ENCODE measurements at regions not wholly inside any gene's neighbourhood (a gene's known extent, or its start where the extent isn't known, plus 50 kb on each side); places are given as distances from the start of the nearest gene placed in this dataset.
A peak's percentile ranks its signal among the peaks of the same experiment; 100 is the strongest.
"Not testable (repeated sequence)": the region's sequence is repeated elsewhere in the genome, so short reads cannot be mapped to it uniquely, and the experiment has no call there.

GRCh38 chr3:117848606-117849005 lies 1139.0 kb downstream of the TUSC7 start:
- no peak for TF ChIP-seq CTCF (IDR thresholded peaks at IDR 0.05; ENCODE audit: insufficient read depth, low read depth, low read length)
- no peak overlapping the region for H3K4me3 ChIP-seq (ENCODE audit: low read depth, low read length)
- no peak for DNase-seq (ENCODE audit: low read depth)

DNA sequence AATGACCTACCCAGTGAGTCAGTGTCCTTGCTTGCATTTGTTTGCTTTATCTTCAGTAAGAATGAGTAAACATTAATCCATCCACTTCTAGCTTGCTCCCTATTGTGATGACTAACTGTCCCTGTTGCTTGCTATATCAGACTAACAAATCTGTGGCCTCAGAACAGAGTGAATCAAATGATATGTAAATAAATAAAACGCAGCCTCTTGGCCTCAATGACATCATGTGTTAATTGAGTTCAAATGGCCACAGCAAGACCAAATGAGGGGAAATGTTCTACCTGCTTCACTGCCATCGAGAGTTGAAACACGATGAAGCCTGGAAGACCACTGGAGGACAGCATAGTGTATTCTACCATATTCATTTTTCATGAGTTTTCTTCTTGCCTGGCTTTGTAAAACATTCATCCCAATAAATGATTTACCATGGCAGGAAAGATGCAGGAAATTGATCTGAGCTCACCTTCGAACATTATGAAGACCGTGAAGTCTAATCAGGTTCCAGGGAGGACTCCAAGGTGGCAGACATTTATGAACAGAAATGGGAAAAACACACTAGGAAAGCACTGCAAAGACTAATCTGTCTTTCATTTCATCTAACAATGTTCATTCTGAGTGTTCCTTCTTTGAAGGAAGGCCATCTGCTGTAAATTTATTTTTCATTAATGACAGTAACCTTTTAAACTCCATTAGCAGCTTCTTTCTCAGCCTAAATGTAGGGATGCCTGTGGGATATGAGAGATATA lies 1144.5 kb downstream of the TUSC7 start:
- no peak for TF ChIP-seq CTCF (IDR thresholded peaks at IDR 0.05; ENCODE audit: insufficient read depth, low read depth, low read length)
- H3K4me3 ChIP-seq (ENCODE audit: low read depth, low read length): no peak overlapping the region
- peak; percentile 53 for DNase-seq (ENCODE audit: low read depth)

GRCh38 chr3:117856354-117856753 lies 1146.8 kb downstream of the TUSC7 start:
- DNase-seq (ENCODE audit: low read depth): no peak
- no peak for TF ChIP-seq CTCF (IDR thresholded peaks at IDR 0.05; ENCODE audit: insufficient read depth, low read depth, low read length)
- H3K4me3 ChIP-seq (ENCODE audit: low read depth, low read length): no peak overlapping the region

DNA sequence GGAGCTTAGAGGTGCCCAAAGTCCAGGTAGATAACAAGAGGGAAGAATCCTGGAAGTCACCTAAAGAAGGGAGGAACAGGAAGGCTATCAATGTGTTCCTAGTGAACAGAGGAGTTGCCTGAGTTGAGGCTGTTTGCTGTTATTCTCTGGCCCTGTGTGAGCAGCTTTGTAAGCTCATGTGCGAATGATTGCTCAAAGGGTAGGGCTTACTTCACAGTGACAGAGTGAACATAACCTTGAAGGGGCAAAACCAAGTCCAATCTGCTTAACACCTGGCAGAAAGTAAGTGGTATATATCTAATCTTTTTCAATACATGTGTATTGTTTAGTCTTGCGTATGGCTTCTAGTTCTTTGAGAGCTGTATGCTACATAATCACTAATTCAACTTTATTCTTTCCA lies 1153.6 kb downstream of the TUSC7 start:
- H3K4me3 ChIP-seq (ENCODE audit: low read depth, low read length): no peak overlapping the region
- no peak for TF ChIP-seq CTCF (IDR thresholded peaks at IDR 0.05; ENCODE audit: insufficient read depth, low read depth, low read length)
- no peak for DNase-seq (ENCODE audit: low read depth)

DNA sequence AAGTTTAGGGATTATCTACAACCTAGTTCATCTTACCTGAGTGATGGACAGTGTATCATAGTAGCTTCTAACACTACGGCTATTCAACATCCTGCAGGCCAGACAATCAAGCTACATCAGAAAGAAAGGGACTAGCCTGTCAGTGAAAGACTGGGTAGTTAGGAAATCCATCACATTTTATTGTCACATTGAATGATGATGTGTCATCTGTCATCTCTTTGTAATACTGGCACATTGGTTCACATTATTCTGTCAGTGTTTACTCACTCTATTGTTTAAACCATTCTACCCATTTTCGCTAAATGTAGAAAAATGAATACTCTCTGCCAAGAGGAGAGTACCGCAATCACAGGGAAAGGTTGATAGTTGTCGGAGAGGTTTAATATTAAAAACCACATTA lies 1155.8 kb downstream of the TUSC7 start:
- no peak overlapping the region for H3K4me3 ChIP-seq (ENCODE audit: low read depth, low read length)
- no peak for DNase-seq (ENCODE audit: low read depth)
- no peak for TF ChIP-seq CTCF (IDR thresholded peaks at IDR 0.05; ENCODE audit: insufficient read depth, low read depth, low read length)

GRCh38 chr3:117868766-117869165 lies 1159.2 kb downstream of the TUSC7 start:
- no peak for TF ChIP-seq CTCF (IDR thresholded peaks at IDR 0.05; ENCODE audit: insufficient read depth, low read depth, low read length)
- DNase-seq (ENCODE audit: low read depth): no peak
- H3K4me3 ChIP-seq (ENCODE audit: low read depth, low read length): no peak overlapping the region

- no peak overlapping the region for H3K4me3 ChIP-seq (ENCODE audit: low read depth, low read length)
- TF ChIP-seq CTCF (IDR thresholded peaks at IDR 0.05; ENCODE audit: insufficient read depth, low read depth, low read length): no peak
- DNase-seq (ENCODE audit: low read depth): peak; percentile 1
Observed at GRCh38 chr3:117871934-117872333, 1162.4 kb downstream of the TUSC7 start.

DNA sequence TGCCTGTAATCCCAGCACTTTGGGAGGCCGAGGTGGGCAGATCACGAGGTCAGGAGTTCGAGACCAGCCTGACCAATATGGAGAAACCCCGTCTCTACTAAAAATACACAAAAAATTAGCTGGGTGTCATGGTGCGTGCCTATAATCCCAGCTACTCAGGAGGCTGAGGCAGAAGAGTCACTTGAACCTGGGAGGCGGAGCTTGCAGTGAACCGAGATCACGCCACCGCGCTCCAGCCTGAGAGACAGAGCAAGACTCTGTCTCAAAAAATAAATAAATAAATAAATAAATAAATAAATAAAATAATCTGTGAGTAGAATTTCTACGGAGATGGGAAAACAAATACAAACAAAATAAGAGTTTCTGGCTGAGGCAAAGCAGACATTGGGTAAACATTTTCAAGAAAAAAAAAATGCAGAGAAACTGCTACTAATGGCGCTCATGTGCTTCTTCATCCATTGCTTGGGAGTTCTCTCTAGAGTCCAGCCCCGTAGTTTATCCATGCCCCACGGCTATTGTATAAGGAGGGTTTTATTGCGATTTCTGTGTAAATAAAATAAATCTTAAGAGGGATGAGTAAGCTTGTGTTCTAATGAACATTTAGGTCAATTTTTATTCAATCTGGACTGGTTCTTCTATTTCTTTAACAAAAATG lies 1161.9 kb downstream of the IGSF11 start:
- DNase-seq (ENCODE audit: low read depth): peak; percentile 37
- H3K4me3 ChIP-seq (ENCODE audit: low read depth, low read length): not testable (repeated sequence)
